GM21717 (cell line): ENCODE measurements at regions not wholly inside any gene's neighbourhood (a gene's known extent, or its start where the extent isn't known, plus 50 kb on each side); places are given as distances from the start of the nearest gene placed in this dataset.
A peak's percentile ranks its signal among the peaks of the same experiment; 100 is the strongest.
"Not testable (repeated sequence)": the region's sequence is repeated elsewhere in the genome, so short reads cannot be mapped to it uniquely, and the experiment has no call there.

Source experiments
- ATAC-seq: cut with Tn5 transposase; IDR thresholded peaks from one replicate; pipeline ENCODE4 v1.9.1; 2021; ENCODE audit warnings: mild to moderate bottlenecking, moderate library complexity; ENCODE audit not compliant: unreplicated experiment

GRCh38 chr3:124619887-124620599 lies 110.2 kb upstream of the UMPS start:
- ATAC-seq: no peak

- no peak for ATAC-seq
Measured at GRCh38 chr3:124620600-124621063, 109.6 kb upstream of the UMPS start.

- ATAC-seq: no peak
Measured at GRCh38 chr3:124621498-124621897, 108.8 kb upstream of the UMPS start.

DNA sequence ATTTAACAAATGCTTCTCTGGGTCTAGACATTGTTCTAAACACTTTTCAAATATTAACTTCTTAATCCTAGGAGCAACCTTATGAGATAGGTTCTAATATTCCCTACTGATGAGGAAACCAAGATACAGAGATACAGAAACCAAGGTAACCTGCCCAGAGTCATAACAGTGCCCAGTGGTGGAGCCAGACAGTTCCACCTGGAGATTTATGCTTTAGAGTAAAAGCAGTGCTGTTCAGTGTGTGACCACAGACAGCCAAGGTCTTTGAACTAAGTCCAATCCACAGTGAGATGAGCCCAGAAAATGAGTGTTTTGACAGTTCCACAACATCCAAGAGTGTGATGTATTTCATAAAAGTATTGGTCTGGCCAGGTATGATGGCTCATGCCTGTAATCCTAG lies 105.2 kb upstream of the UMPS start:
- no peak for ATAC-seq

DNA sequence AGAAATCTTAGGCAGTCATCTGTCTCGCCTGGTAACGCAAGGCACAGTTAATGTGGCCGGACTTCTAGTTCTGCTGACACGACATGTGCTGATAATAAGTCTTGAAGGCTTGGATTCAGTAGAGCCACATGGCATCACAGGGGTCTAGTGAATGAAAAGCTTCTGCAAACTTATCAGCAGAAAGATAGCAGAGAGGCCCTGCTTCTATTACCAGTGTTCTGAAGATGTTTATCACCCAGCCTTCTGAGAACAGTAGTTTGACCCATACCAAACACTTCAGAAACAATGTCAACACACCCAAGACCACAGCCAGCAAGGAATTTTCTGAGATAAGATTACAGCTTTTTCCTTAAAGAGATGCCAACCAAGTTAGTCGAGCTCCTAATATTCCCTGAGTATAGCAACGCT lies 102.7 kb upstream of the UMPS start:
- no peak for ATAC-seq

GRCh38 chr3:124628863-124629262 lies 101.4 kb upstream of the UMPS start:
- no peak for ATAC-seq

DNA sequence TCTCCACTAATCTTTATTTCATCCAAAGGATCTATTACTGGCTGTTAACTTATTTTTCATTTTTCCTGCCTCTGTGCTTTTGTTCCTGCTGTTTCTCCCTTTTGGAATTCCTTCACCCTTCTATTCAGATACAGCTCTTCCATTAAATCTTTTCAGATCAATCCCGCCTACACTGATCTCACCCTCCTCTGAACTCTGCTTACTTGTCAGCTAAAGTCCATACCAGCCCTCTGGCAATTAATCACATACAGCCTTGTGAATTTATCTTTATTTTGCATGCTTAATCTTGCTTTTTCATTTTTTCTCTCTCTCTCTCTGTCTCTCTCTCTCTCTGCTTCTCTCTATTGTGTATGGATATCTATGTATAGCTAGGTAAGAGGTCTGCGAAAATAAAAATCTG lies 100.8 kb upstream of the UMPS start:
- ATAC-seq: no peak

DNA sequence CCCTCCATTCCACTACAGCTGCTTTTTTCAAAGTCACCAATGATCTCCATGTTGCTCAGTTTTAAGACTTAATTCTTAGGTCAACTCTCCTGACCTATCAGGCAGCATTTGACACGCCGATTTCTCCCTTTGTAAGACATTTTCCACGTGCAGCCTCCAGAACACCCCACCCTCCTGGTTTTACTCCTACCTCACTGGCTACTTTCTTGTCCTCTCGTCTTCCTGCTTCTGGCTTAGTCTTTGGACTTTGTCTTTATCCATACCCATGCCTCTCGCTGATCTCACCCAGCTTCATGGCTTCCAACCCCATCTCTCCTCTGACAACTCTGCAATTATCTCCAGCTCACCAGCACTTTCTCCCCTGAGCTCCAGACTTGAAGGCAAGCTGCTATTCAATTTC lies 99.3 kb upstream of the UMPS start:
- ATAC-seq: no peak

GRCh38 chr3:124631727-124632126 lies 98.5 kb upstream of the UMPS start:
- no peak for ATAC-seq

- ATAC-seq: no peak
Measured at GRCh38 chr3:124632566-124633140, 97.6 kb upstream of the UMPS start.

GRCh38 chr3:124633524-124633923 lies 96.7 kb upstream of the UMPS start:
- no peak for ATAC-seq

- ATAC-seq: no peak
Measured at GRCh38 chr3:124634210-124635168, 95.8 kb upstream of the UMPS start.

- ATAC-seq: no peak
Measured at GRCh38 chr3:124635169-124635539, 95.1 kb upstream of the UMPS start.

- ATAC-seq: no peak
Measured at GRCh38 chr3:124636101-124636862, 94.0 kb upstream of the UMPS start.

DNA sequence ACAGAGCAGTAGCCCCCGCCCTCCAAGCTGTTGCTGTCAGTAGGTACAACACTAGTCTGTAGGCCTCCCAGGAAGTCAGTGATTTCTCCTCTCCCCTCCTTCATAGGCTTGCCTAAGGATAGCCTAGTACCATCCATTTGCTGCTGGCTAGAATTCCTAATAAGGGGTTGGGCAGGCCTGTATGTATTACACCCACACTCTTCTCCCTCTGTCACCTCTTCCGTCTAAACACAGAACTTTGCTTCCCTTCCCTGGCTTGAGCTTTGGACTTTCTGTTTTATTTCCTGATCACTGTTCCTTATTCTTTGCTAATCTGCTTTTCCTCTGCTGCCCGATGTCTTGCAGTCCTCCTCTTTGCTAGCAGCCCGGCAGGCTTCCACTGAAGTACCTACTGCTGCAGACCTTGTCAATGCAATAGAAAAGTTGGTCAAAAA lies 93.4 kb upstream of the UMPS start:
- ATAC-seq: no peak

DNA sequence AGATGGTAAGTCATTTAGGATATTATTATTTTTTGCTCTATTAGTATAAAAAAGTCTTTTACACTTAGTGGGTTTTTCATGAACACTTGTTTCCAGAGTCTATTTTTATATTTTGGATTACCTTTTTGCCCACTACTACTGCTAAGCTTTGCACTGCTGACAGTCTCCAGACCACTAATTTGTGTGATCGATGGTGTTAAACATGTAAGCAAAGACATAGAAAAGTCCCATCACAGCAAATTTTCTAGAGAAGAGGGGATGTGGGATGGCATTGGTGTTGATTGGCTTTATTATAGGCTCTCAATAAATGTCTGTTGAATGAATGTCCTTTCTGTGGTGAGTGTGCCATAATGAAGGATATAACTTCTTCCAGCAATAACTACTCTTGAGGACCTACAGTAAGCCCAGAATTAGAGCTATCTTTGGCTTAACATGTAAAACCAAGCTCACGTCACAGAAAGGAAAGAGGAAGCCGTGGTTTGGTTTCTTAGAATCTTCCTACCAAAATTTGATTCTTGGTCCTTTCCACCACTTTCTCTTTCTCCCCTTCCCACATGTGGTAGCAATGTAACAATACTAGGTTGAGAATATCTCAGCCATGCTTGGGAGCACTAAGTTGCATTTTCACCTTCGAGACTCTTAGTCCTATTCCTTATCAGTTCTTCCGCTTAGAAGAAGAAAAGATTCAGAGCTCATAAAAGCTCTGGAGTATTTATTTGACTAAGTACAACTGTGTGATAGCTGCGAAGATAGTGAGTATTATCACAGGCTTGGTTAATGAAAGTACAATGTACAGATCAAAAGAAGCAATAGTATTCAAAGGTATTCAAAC lies 90.6 kb upstream of the UMPS start:
- peak; percentile 56 for ATAC-seq

GRCh38 chr3:124640635-124641306 lies 89.5 kb upstream of the UMPS start:
- no peak for ATAC-seq

GRCh38 chr3:124643453-124643852 lies 86.8 kb upstream of the UMPS start:
- no peak for ATAC-seq

- not testable (repeated sequence) for ATAC-seq
Measured at GRCh38 chr3:124646186-124646585, 84.1 kb upstream of the UMPS start.
